HCT116 (cell line): ENCODE measurements at regions not wholly inside any gene's neighbourhood (a gene's known extent, or its start where the extent isn't known, plus 50 kb on each side); places are given as distances from the start of the nearest gene placed in this dataset.
A peak's percentile ranks its signal among the peaks of the same experiment; 100 is the strongest.

ENCODE experiments used
- ATAC-seq: fragments of 200-7000 bp; cut with Tn5 transposase; 2 replicates; pipeline ENCODE4 v1.9.1; 2020; ENCODE audit warnings: mild to moderate bottlenecking, moderate library complexity
- BruUV-seq: library from RNA; stranded (reverse); fragments of 400-500 nt; replicated peaks from 2 replicates; lab custom pipeline; 2021; lab: Mats Ljungman, UMichigan
- CTCF ChIA-PET: fragments of 300-600 bp; sonication (Branson Sonifier 250); formaldehyde crosslinking; loops from one replicate; lab custom pipeline; 2021; ENCODE audit warnings: antibody characterized with exemption; lab: Charles Lee
- POLR2A ChIA-PET: fragments of 300-600, 350-600 bp; sonication (Branson Sonifier 250); formaldehyde crosslinking; loops from one replicate; lab custom pipeline; 2021; ENCODE audit warnings: antibody characterized with exemption; lab: Charles Lee
- RAD21 ChIA-PET, 2 experiments: fragments of 300-600 bp; sonication (Branson Sonifier 250); formaldehyde crosslinking; loops; one replicate each; lab custom pipeline; 2023; ENCODE audit warnings: low total read pairs in 2 of 2; ENCODE audit not compliant: uncharacterized antibody in 2 of 2, unreplicated experiment in 2 of 2, low non-redundant PET in 1 of 2; lab: Charles Lee
- DNase-seq: peaks from one replicate; pipeline ENCODE4 v3.0.0-alpha.2; 2010; ENCODE audit warnings: low read depth, low spot score
- H2AFZ ChIP-seq: fragments of 200-600 bp; shearing (Covaris generic), sonication (generic); 2 replicates; pipeline ENCODE4 v1.6.1; 2017; ENCODE audit warnings: low read depth, mixed run types, mixed read lengths, antibody characterized with exemption, low read length; ENCODE audit not compliant: poor library complexity, severe bottlenecking
- H3K27ac ChIP-seq: 2 replicates; pipeline ENCODE4 v1.5.1; 2012; ENCODE audit warnings: low read depth, low read length
- H3K27me3 ChIP-seq: fragments of 200-600 bp; sonication (generic); 2 replicates; pipeline ENCODE4 v1.6.1; 2016; ENCODE audit warnings: mixed run types, low read length, mixed read lengths; ENCODE audit not compliant: insufficient read depth
- H3K36me3 ChIP-seq, 2 experiments: fragments of 200-500 bp in 1 of 2; fragments of 200-600 bp in 1 of 2; sonication (Bioruptor generic) in 1 of 2; sonication (generic) in 1 of 2; 2 replicates each; pipeline versions ENCODE4 v1.5.1 to v1.6.1; 2014 to 2016; ENCODE audit warnings: low read length in 2 of 2, inconsistent platforms in 1 of 2, mixed read lengths in 1 of 2, mixed run types in 1 of 2; ENCODE audit not compliant: insufficient read depth in 2 of 2, control insufficient read depth in 1 of 2
- H3K4me1 ChIP-seq, 2 experiments: fragments of 200-600 bp in 1 of 2; sonication (generic) in 1 of 2; 2 replicates each; pipeline versions ENCODE4 v1.5.1 to v1.6.1; 2012 to 2017; ENCODE audit warnings: low read length in 2 of 2, inconsistent platforms in 1 of 2, mild to moderate bottlenecking in 1 of 2, mixed read lengths in 1 of 2, mixed run types in 1 of 2, moderate library complexity in 1 of 2; ENCODE audit not compliant: insufficient read depth in 2 of 2, control insufficient read depth in 1 of 2
- H3K4me2 ChIP-seq: fragments of 200-600 bp; sonication (generic); 2 replicates; pipeline ENCODE4 v1.6.1; 2017; ENCODE audit warnings: mixed run types, low read length, mixed read lengths
- H3K4me3 ChIP-seq, 2 experiments: fragments of 200-600 bp in 1 of 2; sonication (generic) in 1 of 2; replicated peaks in 1 of 2; 2 replicates each; pipeline ENCODE4 v1.5.1; 2011 to 2016; ENCODE audit warnings: low read length in 2 of 2, control low read depth in 1 of 2, low read depth in 1 of 2, mild to moderate bottlenecking in 1 of 2, mixed read lengths in 1 of 2, mixed run types in 1 of 2
- H3K79me2 ChIP-seq: fragments of 200-600 bp; sonication (generic); 2 replicates; pipeline ENCODE4 v1.6.1; 2017; ENCODE audit warnings: mild to moderate bottlenecking, mixed run types, low read length, moderate library complexity, mixed read lengths; ENCODE audit not compliant: insufficient read depth
- H3K9ac ChIP-seq: fragments of 200-600 bp; sonication (generic); 2 replicates; pipeline ENCODE4 v1.6.1; 2016; ENCODE audit warnings: low read length, mixed read lengths
- H3K9me2 ChIP-seq: fragments of 200-600 bp; sonication (generic), shearing (Covaris generic); 2 replicates; pipeline ENCODE4 v1.6.1; 2017; ENCODE audit warnings: mixed run types, mild to moderate bottlenecking, moderate library complexity; ENCODE audit not compliant: insufficient read depth
- H3K9me3 ChIP-seq, 2 experiments: fragments of 200-500 bp in 1 of 2; fragments of 200-600 bp in 1 of 2; sonication (Bioruptor generic) in 1 of 2; sonication (generic) in 1 of 2; 2 replicates each; pipeline ENCODE4 v1.6.1; 2014 to 2017; ENCODE audit warnings: low read length in 2 of 2, mixed read lengths in 2 of 2, inconsistent platforms in 1 of 2, low read depth in 1 of 2, mild to moderate bottlenecking in 1 of 2, mixed run types in 1 of 2, moderate library complexity in 1 of 2; ENCODE audit not compliant: control insufficient read depth in 1 of 2, insufficient read depth in 1 of 2
- H4K20me1 ChIP-seq: fragments of 200-600 bp; sonication (generic), shearing (Covaris generic); 2 replicates; pipeline ENCODE4 v1.6.1; 2017; ENCODE audit warnings: mixed run types, mild to moderate bottlenecking, moderate library complexity; ENCODE audit not compliant: insufficient read depth
- CBX3 ChIP-seq: IDR thresholded peaks from 2 replicates; pipeline ENCODE4 v1.6.1; 2012; ENCODE audit warnings: low read depth
- CEBPB ChIP-seq: IDR thresholded peaks from 2 replicates; pipeline ENCODE4 v1.6.1; 2012; ENCODE audit warnings: low read depth
- CTCF ChIP-seq, 3 experiments: fragments of 200-600 bp in 1 of 3; sonication (generic) in 1 of 3; IDR thresholded peaks in 2 of 3; conservative IDR thresholded peaks in 1 of 3; 2 replicates each; pipeline ENCODE4 v1.5.1; 2012 to 2017; ENCODE audit warnings: low read depth in 2 of 3, low read length in 2 of 3, antibody characterized with exemption in 1 of 3, borderline replicate concordance in 1 of 3, control low read depth in 1 of 3, mild to moderate bottlenecking in 1 of 3, mixed read lengths in 1 of 3, mixed run types in 1 of 3, moderate library complexity in 1 of 3; ENCODE audit not compliant: insufficient read depth in 1 of 3
- RAD21 ChIP-seq: IDR thresholded peaks from 2 replicates; pipeline ENCODE4 v1.6.1; 2012; ENCODE audit warnings: low read depth, mild to moderate bottlenecking
- YY1 ChIP-seq: IDR thresholded peaks from 2 replicates; pipeline ENCODE4 v1.6.1; 2011; ENCODE audit warnings: low read length, low read depth, moderate library complexity, mild to moderate bottlenecking; ENCODE audit not compliant: insufficient replicate concordance; ENCODE audit errors: extremely low read depth
- ZFX ChIP-seq: fragments of 450-650 bp; IDR thresholded peaks from 2 replicates; pipeline ENCODE4 v1.6.1; 2017
- ZNF274 ChIP-seq: fragments of 200-500 bp; sonication (Bioruptor generic); IDR thresholded peaks from 2 replicates; pipeline ENCODE4 v1.6.1; 2014; ENCODE audit warnings: mild to moderate bottlenecking, low read depth, low read length, inconsistent platforms
- intact Hi-C: fragments of 100-400 bp; cut with micrococcal nuclease; formaldehyde crosslinking; loops from 2 replicates; pipeline ENCODE4 v1.10.0; 2022
- TF ChIP-seq, protein P1 (sequence below): IDR thresholded peaks from 2 replicates; pipeline ENCODE4 v1.6.1; 2012

GRCh38 chr14:97056086-97056485 lies 258.9 kb downstream of the VRK1 start:
- H3K9me2 ChIP-seq = no peaks in the 10 kb centered on the region
- TF ChIP-seq CTCF (IDR thresholded peaks at IDR 0.05 in 2 of 3, conservative IDR thresholded peaks at IDR 0.05 in 1 of 3; ENCODE audit: borderline replicate concordance in 1 of 3, insufficient read depth in 1 of 3, low read depth in 2 of 3, low read length in 2 of 3) (peak in 1 of 3 experiments; percentile 19; a peak in 1 of 6 replicates), YY1 (no peak), CEBPB (no peak), CBX3 (no peak), ZFX (no peak), RAD21 (peak; percentile 65), ZNF274 (no peak)
- TF ChIP-seq, protein P1, sequence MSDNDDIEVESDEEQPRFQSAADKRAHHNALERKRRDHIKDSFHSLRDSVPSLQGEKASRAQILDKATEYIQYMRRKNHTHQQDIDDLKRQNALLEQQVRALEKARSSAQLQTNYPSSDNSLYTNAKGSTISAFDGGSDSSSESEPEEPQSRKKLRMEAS = no peak
- TF ChIP-seq, all 23 proteins: peak for 2
- H3K4me2 ChIP-seq = no peak overlapping the region
- H2AFZ ChIP-seq = no peak overlapping the region
- intact Hi-C loops = no loop called here
- no TSS peak for BruUV-seq
- ChIA-PET POLR2A (no interaction called here), CTCF (interaction anchor here (0.9 to 1.6 kb wide), 3 partner anchors 53 to 121 kb away, joined by 3 to 6 read pairs (median 6); no protein-coding TSS in a partner anchor), RAD21 (no interaction called here)
- H3K9ac ChIP-seq = no peak overlapping the region
- H3K27me3 ChIP-seq = no peaks in the 10 kb centered on the region
- H3K9me3 ChIP-seq = no peaks in the 10 kb centered on the region
- peaks cover 0 to 4% of the 10 kb centered on the region in 2 experiments; a peak in 1 of 4 replicates for H3K4me1 ChIP-seq
- DNase-seq (no peak), ATAC-seq (no peak)
- no peaks in the 10 kb centered on the region for H3K79me2 ChIP-seq
- H3K4me3 ChIP-seq = no peak overlapping the region
- no peaks in the 10 kb centered on the region for H4K20me1 ChIP-seq
- H3K36me3 ChIP-seq = no peaks in the 10 kb centered on the region
- H3K27ac ChIP-seq = no peak overlapping the region
